Neural progenitor cell (in vitro differentiated cells): ENCODE measurements at regions not wholly inside any gene's neighbourhood (a gene's known extent, or its start where the extent isn't known, plus 50 kb on each side); places are given as distances from the start of the nearest gene placed in this dataset.

Experiments used
- DNase-seq: peaks from one replicate; pipeline ENCODE4 v3.0.0-alpha.2; 2016; ENCODE audit warnings: low spot score
- H2AFZ ChIP-seq: fragments of 200-600 bp; sonication (generic); replicated peaks from 2 replicates; pipeline ENCODE4 v1.6.1; 2016; ENCODE audit warnings: antibody characterized with exemption
- H3F3A ChIP-seq: fragments of 200-600 bp; sonication (generic); 2 replicates; pipeline ENCODE4 v1.6.1; 2016; ENCODE audit warnings: antibody characterized with exemption, low read depth
- H3K27ac ChIP-seq: fragments of 200-600 bp; sonication (generic); 2 replicates; pipeline ENCODE4 v1.5.1; 2016; ENCODE audit warnings: mild to moderate bottlenecking
- H3K27me3 ChIP-seq: fragments of 200-600 bp; sonication (generic); 2 replicates; pipeline ENCODE4 v1.6.1; 2016; ENCODE audit warnings: mild to moderate bottlenecking, moderate library complexity
- H3K36me3 ChIP-seq: fragments of 200-600 bp; sonication (generic); 2 replicates; pipeline ENCODE4 v1.5.1; 2016
- H3K4me1 ChIP-seq: fragments of 200-600 bp; sonication (generic); 2 replicates; pipeline ENCODE4 v1.6.1; 2016; ENCODE audit warnings: mixed run types
- H3K4me2 ChIP-seq: fragments of 200-600 bp; sonication (generic); 2 replicates; pipeline ENCODE4 v1.6.1; 2016
- H3K4me3 ChIP-seq: fragments of 200-600 bp; sonication (generic); 2 replicates; pipeline ENCODE4 v1.5.1; 2016
- H3K79me2 ChIP-seq: fragments of 200-600 bp; sonication (generic); 2 replicates; pipeline ENCODE4 v1.6.1; 2016; ENCODE audit warnings: low read depth
- H3K9ac ChIP-seq: fragments of 200-600 bp; sonication (generic); 2 replicates; pipeline ENCODE4 v1.6.1; 2016
- H3K9me3 ChIP-seq: fragments of 200-600 bp; sonication (generic); 2 replicates; pipeline ENCODE4 v1.5.1; 2016; ENCODE audit warnings: low read depth
- H4K20me1 ChIP-seq: fragments of 200-600 bp; sonication (generic); 2 replicates; pipeline ENCODE4 v1.6.1; 2016; ENCODE audit warnings: low read depth
- H3K27ac Mint-ChIP-seq: 3 replicates; pipeline ENCODE4 v1.8.0; 2021; ENCODE audit warnings: mixed read lengths
- H3K27me3 Mint-ChIP-seq: 2 replicates; pipeline ENCODE4 v1.8.0; 2022; ENCODE audit warnings: low read depth, mild to moderate bottlenecking, inconsistent platforms, moderate library complexity, mixed read lengths; ENCODE audit not compliant: insufficient read depth
- H3K36me3 Mint-ChIP-seq: 3 replicates; pipeline ENCODE4 v1.8.0; 2021; ENCODE audit warnings: mixed read lengths
- H3K4me1 Mint-ChIP-seq: 3 replicates; pipeline ENCODE4 v1.8.0; 2021; ENCODE audit warnings: mixed read lengths
- H3K4me3 Mint-ChIP-seq: 3 replicates; pipeline ENCODE4 v1.8.0; 2021; ENCODE audit warnings: mild to moderate bottlenecking, moderate library complexity, mixed read lengths
- H3K9me3 Mint-ChIP-seq: 3 replicates; pipeline ENCODE4 v1.8.0; 2020; ENCODE audit warnings: mixed read lengths
- EZH2 ChIP-seq: fragments of 200-600 bp; sonication (generic); IDR thresholded peaks from 2 replicates; pipeline ENCODE4 v1.6.1; 2017; ENCODE audit warnings: antibody characterized with exemption, mild to moderate bottlenecking, moderate library complexity
- EZH2phosphoT487 ChIP-seq: fragments of 200-600 bp; sonication (generic); IDR thresholded peaks from 2 replicates; pipeline ENCODE4 v1.6.1; 2017; ENCODE audit warnings: antibody characterized with exemption
- TF ChIP-seq, protein P1 (sequence below): fragments of 200-600 bp; sonication (generic); IDR thresholded peaks from 2 replicates; pipeline ENCODE4 v1.5.1; 2017; ENCODE audit warnings: antibody characterized with exemption, mild to moderate bottlenecking

DNA sequence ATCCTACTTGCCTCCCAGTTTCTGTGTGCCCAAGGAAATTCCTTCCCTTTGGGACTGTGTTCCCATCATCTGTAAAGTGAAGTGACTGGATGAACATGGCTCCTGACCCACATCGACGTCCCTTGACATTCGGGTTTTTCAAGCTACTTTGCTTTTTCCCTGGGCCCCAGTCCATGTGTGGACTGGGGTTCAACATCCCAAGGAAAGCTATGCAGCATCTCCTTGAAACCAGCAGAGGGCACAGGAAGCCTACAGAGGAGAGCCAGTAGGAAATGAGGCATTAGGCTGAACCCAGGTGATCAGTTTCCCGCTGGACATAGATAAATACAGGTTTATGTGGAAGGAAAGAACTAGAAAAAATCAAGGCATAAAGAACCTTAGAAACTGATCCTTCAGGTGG, 145.1 kb upstream of the ARHGEF9 start:
- Histone ChIP-seq H3K27ac (no peak overlapping the region), H3K4me3 (no peak overlapping the region), H3K9me3 (no peaks in the 10 kb centered on the region), H3K36me3 (no peaks in the 10 kb centered on the region), H3K4me2 (no peak overlapping the region), H3K9ac (no peak overlapping the region), H3F3A (no peaks in the 10 kb centered on the region), H4K20me1 (no peaks in the 10 kb centered on the region), H3K79me2 (no peaks in the 10 kb centered on the region), H3K27me3 (no peaks in the 10 kb centered on the region), H2AFZ (no peak overlapping the region), H3K4me1 (no peaks in the 10 kb centered on the region)
- TF ChIP-seq, protein P1, sequence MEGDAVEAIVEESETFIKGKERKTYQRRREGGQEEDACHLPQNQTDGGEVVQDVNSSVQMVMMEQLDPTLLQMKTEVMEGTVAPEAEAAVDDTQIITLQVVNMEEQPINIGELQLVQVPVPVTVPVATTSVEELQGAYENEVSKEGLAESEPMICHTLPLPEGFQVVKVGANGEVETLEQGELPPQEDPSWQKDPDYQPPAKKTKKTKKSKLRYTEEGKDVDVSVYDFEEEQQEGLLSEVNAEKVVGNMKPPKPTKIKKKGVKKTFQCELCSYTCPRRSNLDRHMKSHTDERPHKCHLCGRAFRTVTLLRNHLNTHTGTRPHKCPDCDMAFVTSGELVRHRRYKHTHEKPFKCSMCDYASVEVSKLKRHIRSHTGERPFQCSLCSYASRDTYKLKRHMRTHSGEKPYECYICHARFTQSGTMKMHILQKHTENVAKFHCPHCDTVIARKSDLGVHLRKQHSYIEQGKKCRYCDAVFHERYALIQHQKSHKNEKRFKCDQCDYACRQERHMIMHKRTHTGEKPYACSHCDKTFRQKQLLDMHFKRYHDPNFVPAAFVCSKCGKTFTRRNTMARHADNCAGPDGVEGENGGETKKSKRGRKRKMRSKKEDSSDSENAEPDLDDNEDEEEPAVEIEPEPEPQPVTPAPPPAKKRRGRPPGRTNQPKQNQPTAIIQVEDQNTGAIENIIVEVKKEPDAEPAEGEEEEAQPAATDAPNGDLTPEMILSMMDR = peak; percentile 65
- TF ChIP-seq EZH2 (no peak), EZH2phosphoT487 (no peak)
- Mint-ChIP-seq H3K27ac (no peak overlapping the region), H3K4me3 (no peak overlapping the region), H3K27me3 (no peaks in the 10 kb centered on the region), H3K4me1 (peaks cover 12% of the 10 kb centered on the region), H3K9me3 (peaks cover 6% of the 10 kb centered on the region), H3K36me3 (no peaks in the 10 kb centered on the region)
- peak; percentile 56 for DNase-seq

DNA sequence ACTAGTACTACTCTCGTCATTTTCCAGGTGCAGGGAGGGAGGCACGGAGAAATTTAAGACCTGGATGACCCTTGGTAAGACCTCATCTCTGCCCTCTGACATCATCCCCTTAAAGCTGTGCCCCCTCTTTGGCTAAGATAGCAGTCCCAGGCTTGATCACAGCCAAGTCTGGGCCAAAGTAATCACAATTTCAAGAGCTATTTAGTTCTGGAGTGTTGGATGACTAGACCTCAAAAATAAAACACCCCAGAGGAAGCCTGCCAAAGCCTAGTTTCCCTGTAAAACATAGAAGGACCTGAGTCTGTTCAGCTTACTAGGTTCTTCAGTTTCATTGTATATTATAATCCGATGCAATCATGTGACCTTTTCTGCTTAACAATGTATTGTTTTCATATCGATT, 144.6 kb upstream of the ARHGEF9 start:
- H3K4me3 ChIP-seq = no peak overlapping the region
- Mint-ChIP-seq H3K4me1 (peaks cover 7% of the 10 kb centered on the region), H3K27ac (no peak overlapping the region), H3K36me3 (no peaks in the 10 kb centered on the region), H3K4me3 (no peak overlapping the region), H3K9me3 (peaks cover 7% of the 10 kb centered on the region), H3K27me3 (no peaks in the 10 kb centered on the region)
- H3K79me2 ChIP-seq = no peaks in the 10 kb centered on the region
- H3K9me3 ChIP-seq = no peaks in the 10 kb centered on the region
- H3K27ac ChIP-seq = no peak overlapping the region
- no peaks in the 10 kb centered on the region for H3K27me3 ChIP-seq
- H3F3A ChIP-seq = no peaks in the 10 kb centered on the region
- H3K9ac ChIP-seq = no peak overlapping the region
- TF ChIP-seq EZH2phosphoT487 (no peak), EZH2 (no peak)
- TF ChIP-seq, protein P1 = no peak
- H3K4me1 ChIP-seq = no peaks in the 10 kb centered on the region
- no peak overlapping the region for H3K4me2 ChIP-seq
- no peak for DNase-seq
- H2AFZ ChIP-seq = no peak overlapping the region
- no peaks in the 10 kb centered on the region for H4K20me1 ChIP-seq
- H3K36me3 ChIP-seq = no peaks in the 10 kb centered on the region

DNA sequence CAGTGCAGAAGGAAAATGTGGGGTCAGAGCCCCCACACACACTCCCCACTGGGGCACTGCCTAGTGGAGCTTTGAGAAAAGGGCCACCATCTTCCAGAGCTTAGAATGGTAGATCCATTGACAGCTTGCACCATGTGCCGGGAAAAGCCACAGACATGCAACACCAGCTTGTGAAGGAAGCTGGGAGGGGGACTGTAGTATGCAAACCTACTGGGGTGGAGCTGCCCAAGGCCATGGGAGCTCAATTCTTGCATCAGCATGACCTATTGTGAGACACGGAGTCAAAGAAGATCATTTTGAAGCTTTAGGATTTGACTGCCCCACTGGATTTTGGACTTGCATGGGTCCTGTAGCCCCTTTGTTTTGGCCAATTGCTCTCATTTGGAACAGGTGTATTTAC, 142.8 kb upstream of the ARHGEF9 start:
- H3K4me1 Mint-ChIP-seq = no peaks in the 10 kb centered on the region

DNA sequence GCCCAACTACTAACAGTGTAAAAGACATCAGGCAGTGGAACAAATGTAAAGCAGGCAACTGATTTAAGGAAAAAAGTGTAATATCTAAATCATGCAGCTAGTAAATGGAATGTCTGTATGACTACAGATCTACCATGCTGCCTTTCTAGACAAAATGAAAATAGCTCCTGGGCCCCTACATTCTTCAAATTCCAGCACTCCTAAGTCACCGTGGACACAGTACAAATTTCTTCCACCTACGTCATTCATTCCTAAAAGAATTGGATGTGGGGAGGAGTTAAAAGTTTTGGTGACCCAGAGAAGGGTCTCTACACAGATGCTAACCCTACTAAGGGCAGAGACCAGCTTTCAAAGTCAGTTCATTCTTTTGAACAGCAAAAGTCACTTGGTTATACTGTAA, 137.2 kb upstream of the ARHGEF9 start:
- H3K9ac ChIP-seq = no peak overlapping the region
- no peaks in the 10 kb centered on the region for H3K27me3 Mint-ChIP-seq
- no peak overlapping the region for H3K4me2 ChIP-seq
- H3K4me3 Mint-ChIP-seq = no peak overlapping the region
- H3K4me3 ChIP-seq = no peak overlapping the region
- H4K20me1 ChIP-seq = no peaks in the 10 kb centered on the region
- no peaks in the 10 kb centered on the region for H3K27me3 ChIP-seq
- H3K27ac ChIP-seq = no peak overlapping the region
- H3K4me1 ChIP-seq = no peaks in the 10 kb centered on the region
- TF ChIP-seq EZH2phosphoT487 (no peak), EZH2 (no peak)
- TF ChIP-seq, protein P1 = no peak
- H3F3A ChIP-seq = no peaks in the 10 kb centered on the region
- peaks cover 27% of the 10 kb centered on the region for H3K9me3 Mint-ChIP-seq
- no peaks in the 10 kb centered on the region for H3K36me3 Mint-ChIP-seq
- H3K36me3 ChIP-seq = no peaks in the 10 kb centered on the region
- no peak for DNase-seq
- H3K27ac Mint-ChIP-seq = no peak overlapping the region
- no peak overlapping the region for H2AFZ ChIP-seq
- no peaks in the 10 kb centered on the region for H3K4me1 Mint-ChIP-seq
- H3K9me3 ChIP-seq = peaks cover 12% of the 10 kb centered on the region
- H3K79me2 ChIP-seq = no peaks in the 10 kb centered on the region

More for the DNA sequence above, 142.8 kb upstream of the ARHGEF9 start:
- DNase-seq = no peak
- Mint-ChIP-seq H3K9me3 (peaks cover 8% of the 10 kb centered on the region), H3K36me3 (no peaks in the 10 kb centered on the region), H3K4me3 (no peak overlapping the region), H3K27me3 (no peaks in the 10 kb centered on the region), H3K27ac (no peak overlapping the region)
- Histone ChIP-seq H2AFZ (no peak overlapping the region), H3K27me3 (no peaks in the 10 kb centered on the region), H3K79me2 (no peaks in the 10 kb centered on the region), H3K9me3 (peaks cover 4% of the 10 kb centered on the region), H3K4me3 (no peak overlapping the region), H3K4me2 (no peak overlapping the region), H3K9ac (no peak overlapping the region), H3K36me3 (no peaks in the 10 kb centered on the region), H4K20me1 (no peaks in the 10 kb centered on the region), H3K27ac (no peak overlapping the region), H3F3A (no peaks in the 10 kb centered on the region), H3K4me1 (no peaks in the 10 kb centered on the region)
- no peak for TF ChIP-seq EZH2
